ENCODE measurements at regions not wholly inside any gene's neighbourhood (a gene's known extent, or its start where the extent isn't known, plus 50 kb on each side); places are given as distances from the start of the nearest gene placed in this dataset.

DNA sequence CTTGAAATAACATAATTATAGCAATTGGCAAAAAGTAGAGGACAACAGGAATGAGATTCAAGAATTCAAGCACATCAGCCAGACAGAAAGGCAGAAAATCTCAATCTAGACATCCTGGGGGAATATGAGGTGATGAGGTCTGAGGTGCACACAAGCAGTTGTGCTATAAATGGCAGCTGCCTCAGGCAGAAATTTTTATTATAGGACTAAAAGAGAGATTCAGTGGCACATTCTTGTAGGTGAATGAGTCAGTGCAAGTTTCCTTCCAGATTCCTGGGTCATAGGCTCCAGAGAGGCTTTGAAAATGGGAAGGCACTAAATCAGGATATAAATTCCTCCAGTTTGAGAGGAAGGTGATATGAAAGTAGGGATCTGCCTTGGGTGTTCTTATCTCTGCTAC is 127.2 kb upstream of the THSD7B start:
- Mint-ChIP-seq H3K27ac (no peak overlapping the region), H3K9me3 (peaks cover 3% of the 10 kb centered on the region), H3K4me3 (no peak overlapping the region), H3K27me3 (peaks cover 14% of the 10 kb centered on the region), H3K4me1 (ENCODE audit: low read depth) (no peaks in the 10 kb centered on the region), H3K36me3 (ENCODE audit: low read depth) (no peaks in the 10 kb centered on the region)
- DNase-seq (no peak), ATAC-seq (ENCODE audit: poor library complexity) (no peak)
- Histone ChIP-seq H3K4me1 (ENCODE audit: insufficient read depth, low read length) (no peaks in the 10 kb centered on the region), H3K27ac (ENCODE audit: low read depth in 1 of 2, low read length in 2 of 2) (no peak overlapping the region), H3K27me3 (ENCODE audit: control insufficient read depth in 1 of 2, insufficient read depth in 2 of 2, low read length in 2 of 2) (peaks cover 0 to 2% of the 10 kb centered on the region in 2 experiments), H3K9me3 (ENCODE audit: control insufficient read depth in 1 of 2, insufficient read depth in 1 of 2, low read length in 2 of 2) (no peaks in the 10 kb centered on the region), H3K36me3 (ENCODE audit: insufficient read depth, low read length) (no peaks in the 10 kb centered on the region), H3K4me3 (ENCODE audit: low read length) (no peak overlapping the region)
- ChIA-PET CTCF (no interaction called here), POLR2A (no interaction called here)
- TF ChIP-seq, protein P1, sequence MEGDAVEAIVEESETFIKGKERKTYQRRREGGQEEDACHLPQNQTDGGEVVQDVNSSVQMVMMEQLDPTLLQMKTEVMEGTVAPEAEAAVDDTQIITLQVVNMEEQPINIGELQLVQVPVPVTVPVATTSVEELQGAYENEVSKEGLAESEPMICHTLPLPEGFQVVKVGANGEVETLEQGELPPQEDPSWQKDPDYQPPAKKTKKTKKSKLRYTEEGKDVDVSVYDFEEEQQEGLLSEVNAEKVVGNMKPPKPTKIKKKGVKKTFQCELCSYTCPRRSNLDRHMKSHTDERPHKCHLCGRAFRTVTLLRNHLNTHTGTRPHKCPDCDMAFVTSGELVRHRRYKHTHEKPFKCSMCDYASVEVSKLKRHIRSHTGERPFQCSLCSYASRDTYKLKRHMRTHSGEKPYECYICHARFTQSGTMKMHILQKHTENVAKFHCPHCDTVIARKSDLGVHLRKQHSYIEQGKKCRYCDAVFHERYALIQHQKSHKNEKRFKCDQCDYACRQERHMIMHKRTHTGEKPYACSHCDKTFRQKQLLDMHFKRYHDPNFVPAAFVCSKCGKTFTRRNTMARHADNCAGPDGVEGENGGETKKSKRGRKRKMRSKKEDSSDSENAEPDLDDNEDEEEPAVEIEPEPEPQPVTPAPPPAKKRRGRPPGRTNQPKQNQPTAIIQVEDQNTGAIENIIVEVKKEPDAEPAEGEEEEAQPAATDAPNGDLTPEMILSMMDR (IDR thresholded peaks at IDR 0.05) = no peak
- intact Hi-C loops (cut with DNase I, micrococcal nuclease) = no loop called here

- no peak overlapping the region for H3K27ac Mint-ChIP-seq
- no peaks in the 10 kb centered on the region for H3K36me3 ChIP-seq (ENCODE audit: insufficient read depth, low read length)
- POLR2A ChIA-PET = no interaction called here
- no peaks in the 10 kb centered on the region for H3K4me1 Mint-ChIP-seq (ENCODE audit: low read depth)
- DNase-seq = no peak
- H3K36me3 Mint-ChIP-seq (ENCODE audit: low read depth) = no peaks in the 10 kb centered on the region
- no peaks in the 10 kb centered on the region for H3K9me3 ChIP-seq (ENCODE audit: control insufficient read depth in 1 of 2, insufficient read depth in 1 of 2, low read length in 2 of 2)
- no peak overlapping the region for H3K4me3 ChIP-seq (ENCODE audit: low read length)
- H3K9me3 Mint-ChIP-seq = peaks cover 3% of the 10 kb centered on the region
- CTCF ChIA-PET = no interaction called here
- no peaks in the 10 kb centered on the region for H3K4me1 ChIP-seq (ENCODE audit: insufficient read depth, low read length)
- ATAC-seq (ENCODE audit: poor library complexity) = no peak
- peaks cover 14% of the 10 kb centered on the region for H3K27me3 Mint-ChIP-seq
- intact Hi-C loops (cut with DNase I, micrococcal nuclease) = no loop called here
- peaks cover 0 to 2% of the 10 kb centered on the region in 2 experiments for H3K27me3 ChIP-seq (ENCODE audit: control insufficient read depth in 1 of 2, insufficient read depth in 2 of 2, low read length in 2 of 2)
- H3K27ac ChIP-seq (ENCODE audit: low read depth in 1 of 2, low read length in 2 of 2) = no peak overlapping the region
- TF ChIP-seq, protein P1 (IDR thresholded peaks at IDR 0.05) = no peak
- H3K4me3 Mint-ChIP-seq = no peak overlapping the region
Measured at GRCh38 chr2:136637402-136637801, 127.9 kb upstream of the THSD7B start.

GRCh38 chr2:136628490-136628889 is 136.9 kb upstream of the THSD7B start:
- H3K4me3 ChIP-seq (ENCODE audit: low read length) = no peak overlapping the region
- no peaks in the 10 kb centered on the region for H3K36me3 Mint-ChIP-seq (ENCODE audit: low read depth)
- H3K4me1 ChIP-seq (ENCODE audit: insufficient read depth, low read length) = no peaks in the 10 kb centered on the region
- POLR2A ChIA-PET = no interaction called here
- no peaks in the 10 kb centered on the region for H3K9me3 ChIP-seq (ENCODE audit: control insufficient read depth in 1 of 2, insufficient read depth in 1 of 2, low read length in 2 of 2)
- CTCF ChIA-PET = no interaction called here
- ATAC-seq (ENCODE audit: poor library complexity) = no peak
- no peak overlapping the region for H3K27ac Mint-ChIP-seq
- H3K36me3 ChIP-seq (ENCODE audit: insufficient read depth, low read length) = no peaks in the 10 kb centered on the region
- no peak overlapping the region for H3K4me3 Mint-ChIP-seq
- peaks cover 10% of the 10 kb centered on the region for H3K27me3 Mint-ChIP-seq
- no peaks in the 10 kb centered on the region for H3K4me1 Mint-ChIP-seq (ENCODE audit: low read depth)
- intact Hi-C loops (cut with DNase I, micrococcal nuclease) = no loop called here
- no peak for DNase-seq
- no peak overlapping the region for H3K27ac ChIP-seq (ENCODE audit: low read depth in 1 of 2, low read length in 2 of 2)
- TF ChIP-seq, protein P1 (IDR thresholded peaks at IDR 0.05) = no peak
- no peaks in the 10 kb centered on the region for H3K9me3 Mint-ChIP-seq
- H3K27me3 ChIP-seq (ENCODE audit: control insufficient read depth in 1 of 2, insufficient read depth in 2 of 2, low read length in 2 of 2) = no peaks in the 10 kb centered on the region
